Lower leg skin (tissue), 4 donors: ENCODE measurements at regions not wholly inside any gene's neighbourhood (a gene's known extent, or its start where the extent isn't known, plus 50 kb on each side); places are given as distances from the start of the nearest gene placed in this dataset.
"Not testable (repeated sequence)": the region's sequence is repeated elsewhere in the genome, so short reads cannot be mapped to it uniquely, and the experiment has no call there.

Experiments used
- DNase-seq, 2 donors: peaks; one replicate each; pipeline ENCODE4 v3.0.0-alpha.2; 2019; ENCODE audit warnings: low spot score in 2 of 2
- H3K4me3 ChIP-seq: fragments of 200-600 bp; sonication (generic); 2 replicates; pipeline ENCODE4 v1.5.1; 2017; ENCODE audit warnings: mild to moderate bottlenecking, low read depth; ENCODE audit not compliant: poor library complexity, severe bottlenecking
- POLR2A ChIP-seq, 2 donors: fragments of 450-650 bp; IDR thresholded peaks; one replicate each; pipeline ENCODE4 v1.6.1; 2016 to 2017; ENCODE audit warnings: antibody characterized with exemption in 2 of 2, mild to moderate bottlenecking in 1 of 2, moderate library complexity in 1 of 2
- WGBS, 2 donors: methylation state at CpG; one replicate each; pipeline ENCODE4 v1.1.5; 2018; 5-methylcytosine and 5-hydroxymethylcytosine counted together
- intact Hi-C: fragments of 100-400 bp; cut with DNase I; formaldehyde crosslinking; loops from one replicate; pipeline ENCODE4 v1.15.0; 2023; ENCODE audit warnings: low total_unique reads
- TF ChIP-seq, protein P1 (sequence below), 3 donors: fragments of 450-650 bp; IDR thresholded peaks; one replicate each; pipeline ENCODE4 v1.5.1; 2016; ENCODE audit warnings: antibody characterized with exemption in 3 of 3, mild to moderate bottlenecking in 3 of 3, moderate library complexity in 2 of 3

DNA sequence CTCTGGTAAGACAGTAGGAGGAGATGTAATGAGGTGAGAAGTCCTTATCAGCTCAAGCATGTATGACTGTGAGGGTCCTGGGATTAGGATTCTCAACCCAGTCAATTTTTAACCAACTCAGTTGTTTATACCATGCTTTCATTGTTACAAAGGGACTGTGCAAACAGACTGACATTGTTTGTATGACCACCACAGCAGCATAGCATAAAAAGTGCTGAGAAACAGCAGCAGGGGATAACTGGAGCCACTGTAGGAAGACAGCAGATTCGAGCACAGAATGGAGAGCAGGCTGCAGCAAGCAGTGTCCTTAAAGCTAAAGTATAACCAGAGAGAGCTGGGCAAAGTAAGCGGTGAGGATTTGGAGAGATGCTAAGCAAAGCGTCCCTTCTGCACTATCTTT, 829.5 kb downstream of the REEP3 start:
- intact Hi-C loops: no loop called here
- TF ChIP-seq, protein P1, sequence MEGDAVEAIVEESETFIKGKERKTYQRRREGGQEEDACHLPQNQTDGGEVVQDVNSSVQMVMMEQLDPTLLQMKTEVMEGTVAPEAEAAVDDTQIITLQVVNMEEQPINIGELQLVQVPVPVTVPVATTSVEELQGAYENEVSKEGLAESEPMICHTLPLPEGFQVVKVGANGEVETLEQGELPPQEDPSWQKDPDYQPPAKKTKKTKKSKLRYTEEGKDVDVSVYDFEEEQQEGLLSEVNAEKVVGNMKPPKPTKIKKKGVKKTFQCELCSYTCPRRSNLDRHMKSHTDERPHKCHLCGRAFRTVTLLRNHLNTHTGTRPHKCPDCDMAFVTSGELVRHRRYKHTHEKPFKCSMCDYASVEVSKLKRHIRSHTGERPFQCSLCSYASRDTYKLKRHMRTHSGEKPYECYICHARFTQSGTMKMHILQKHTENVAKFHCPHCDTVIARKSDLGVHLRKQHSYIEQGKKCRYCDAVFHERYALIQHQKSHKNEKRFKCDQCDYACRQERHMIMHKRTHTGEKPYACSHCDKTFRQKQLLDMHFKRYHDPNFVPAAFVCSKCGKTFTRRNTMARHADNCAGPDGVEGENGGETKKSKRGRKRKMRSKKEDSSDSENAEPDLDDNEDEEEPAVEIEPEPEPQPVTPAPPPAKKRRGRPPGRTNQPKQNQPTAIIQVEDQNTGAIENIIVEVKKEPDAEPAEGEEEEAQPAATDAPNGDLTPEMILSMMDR (IDR thresholded peaks at IDR 0.05): no peak
- H3K4me3 ChIP-seq: no peak overlapping the region
- WGBS, 2 donors: 73 to 76% methylated on average over 3 of the region's 3 CpGs
- DNase-seq: no peak

DNA sequence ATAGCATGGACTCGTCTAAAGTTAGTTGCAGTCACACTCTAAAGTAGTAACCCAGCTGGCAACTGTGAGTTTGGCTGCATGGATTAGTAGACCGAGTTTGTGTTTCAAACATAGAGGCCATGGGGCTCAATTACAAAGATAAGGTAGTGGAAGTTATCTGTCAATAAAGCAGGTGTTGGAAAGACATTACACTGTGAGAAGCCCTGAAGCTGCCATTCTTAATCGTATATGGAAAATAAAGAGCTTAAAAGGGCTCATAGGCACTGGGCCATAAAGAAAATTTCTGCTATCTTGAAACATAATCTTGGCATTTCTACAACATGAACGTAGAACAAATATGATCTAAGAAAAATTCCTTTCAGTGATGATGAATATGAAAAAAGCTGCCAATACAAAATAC, 837.7 kb downstream of the REEP3 start:
- DNase-seq: no peak
- TF ChIP-seq, protein P1 (IDR thresholded peaks at IDR 0.05): no peak
- TF ChIP-seq POLR2A (IDR thresholded peaks at IDR 0.05): no peak
- no peak overlapping the region for H3K4me3 ChIP-seq
- intact Hi-C loops: no loop called here
- 31 to 49% methylated on average over 4 of the region's 4 CpGs for WGBS, 2 donors

DNA sequence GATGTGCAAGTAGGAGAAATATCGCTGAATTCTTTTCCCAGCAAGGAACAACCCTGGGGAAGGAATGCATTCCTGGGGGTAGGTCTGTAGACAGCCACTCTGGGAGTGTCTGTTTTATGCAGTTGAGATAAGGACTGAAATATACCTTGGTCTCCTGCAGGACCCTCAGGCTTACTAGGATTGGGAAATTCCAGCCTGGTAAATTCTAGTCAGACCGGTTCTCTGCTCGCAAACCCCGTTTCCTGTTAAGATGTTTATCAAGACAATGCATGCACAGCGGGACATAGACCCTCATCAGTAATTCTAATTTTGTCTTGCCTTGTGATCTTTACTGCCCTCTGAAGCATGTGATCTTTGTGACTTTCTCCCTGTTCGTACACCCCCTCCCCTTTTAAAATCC, 839.0 kb downstream of the REEP3 start:
- DNase-seq, intact Hi-C loops, H3K4me3 ChIP-seq: not testable (repeated sequence)
- WGBS, 2 donors: 60 to 63% methylated on average over 6 of the region's 6 CpGs

DNA sequence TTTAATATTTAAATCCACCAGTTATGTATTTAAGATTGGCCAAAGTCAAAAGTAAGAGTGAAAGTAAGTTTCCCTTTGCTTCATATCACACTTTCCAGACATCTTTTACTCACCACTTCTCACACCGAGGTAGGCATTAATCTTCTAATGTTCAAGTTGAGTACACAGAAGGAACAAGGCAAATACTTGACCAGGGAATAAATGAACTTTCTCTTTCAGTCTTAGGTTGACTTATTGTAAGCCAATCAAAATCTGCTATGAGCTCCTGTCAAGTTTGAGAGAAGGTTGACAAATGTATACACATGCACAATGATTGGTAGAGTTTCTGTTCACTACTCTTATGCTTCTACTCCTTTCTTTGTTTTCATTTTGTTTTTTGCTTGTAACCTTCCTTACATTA, 842.5 kb downstream of the REEP3 start:
- 64 to 76% methylated on average over 1 of the region's 1 CpG for WGBS, 2 donors
- no peak for TF ChIP-seq POLR2A (IDR thresholded peaks at IDR 0.05)
- TF ChIP-seq, protein P1 (IDR thresholded peaks at IDR 0.05): no peak
- DNase-seq: no peak
- intact Hi-C loops: no loop called here
- H3K4me3 ChIP-seq: no peak overlapping the region

DNA sequence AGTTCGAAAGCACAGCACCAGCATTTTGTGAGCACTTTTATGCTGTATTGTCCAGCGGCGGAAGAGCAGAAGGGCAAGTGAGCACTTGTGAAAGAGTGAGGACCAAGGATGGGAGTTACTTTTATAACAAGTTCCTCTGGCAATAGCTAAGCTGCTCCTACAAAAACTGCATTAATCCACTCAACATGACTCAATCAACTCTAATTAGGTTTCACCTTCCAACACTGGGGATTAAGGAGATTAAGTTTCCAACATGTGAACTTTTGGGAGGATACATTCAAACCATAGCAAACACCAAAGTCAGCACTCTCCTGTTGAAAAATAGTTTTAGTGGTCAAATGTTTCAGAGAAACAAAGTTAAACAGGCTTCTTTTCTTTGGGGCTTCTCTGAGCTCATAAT, 844.5 kb downstream of the REEP3 start:
- intact Hi-C loops: no loop called here
- no peak for DNase-seq
- TF ChIP-seq POLR2A (IDR thresholded peaks at IDR 0.05): no peak
- TF ChIP-seq, protein P1 (IDR thresholded peaks at IDR 0.05): no peak
- H3K4me3 ChIP-seq: no peak overlapping the region
- WGBS, 2 donors: 72 to 77% methylated on average over 3 of the region's 3 CpGs

DNA sequence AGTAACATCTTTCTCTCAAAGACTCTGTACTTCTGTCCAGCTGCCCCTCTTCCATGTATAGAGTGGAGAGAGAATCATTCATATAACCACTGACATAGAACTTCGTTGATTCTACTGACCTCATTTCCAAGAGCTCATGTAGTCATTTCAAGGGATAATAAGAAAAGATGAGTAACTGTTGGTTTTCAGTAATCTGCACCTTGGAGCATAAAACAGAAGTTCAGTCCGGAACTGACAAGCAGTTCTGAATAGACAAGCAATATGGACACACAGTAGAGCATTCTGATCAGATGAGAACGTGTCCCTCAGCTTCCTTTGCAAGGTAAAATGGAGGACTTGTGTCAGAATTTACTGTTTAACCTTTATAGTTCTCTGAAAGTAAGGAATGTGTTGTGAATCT, 847.1 kb downstream of the REEP3 start:
- no peak overlapping the region for H3K4me3 ChIP-seq
- DNase-seq: no peak
- intact Hi-C loops: no loop called here
- WGBS, 2 donors: 67 to 71% methylated on average over 3 of the region's 3 CpGs
- TF ChIP-seq, protein P1 (IDR thresholded peaks at IDR 0.05): no peak
- TF ChIP-seq POLR2A (IDR thresholded peaks at IDR 0.05): no peak
